OCI-LY3 (cell line): ENCODE measurements at regions not wholly inside any gene's neighbourhood (a gene's known extent, or its start where the extent isn't known, plus 50 kb on each side); places are given as distances from the start of the nearest gene placed in this dataset.

ENCODE experiments used
- H2AFZ ChIP-seq: fragments of 200-600, 300-600 bp; shearing (Covaris generic); 2 replicates; pipeline ENCODE4 v1.6.0; 2014; ENCODE audit warnings: antibody characterized with exemption, low read depth, low read length
- H3K27ac ChIP-seq: fragments of 200-600, 300-600 bp; sonication (generic); 2 replicates; pipeline ENCODE4 v1.5.1; 2014; ENCODE audit warnings: mild to moderate bottlenecking, low read length, moderate library complexity, mixed read lengths
- H3K27me3 ChIP-seq: fragments of 200-600, 300-600 bp; sonication (generic); 2 replicates; pipeline ENCODE4 v1.6.1; 2014; ENCODE audit warnings: low read depth, low read length, mixed read lengths
- H3K36me3 ChIP-seq: fragments of 200-600, 300-600 bp; sonication (generic); replicated peaks from 2 replicates; pipeline ENCODE3; 2014; ENCODE audit warnings: low read depth, low read length, mixed read lengths
- H3K4me1 ChIP-seq: fragments of 300-600, 200-600 bp; sonication (generic); 2 replicates; pipeline ENCODE4 v1.6.1; 2014; ENCODE audit warnings: low read length, mixed read lengths
- H3K4me2 ChIP-seq: fragments of 200-600, 300-600 bp; sonication (generic); 2 replicates; pipeline ENCODE4 v1.6.1; 2014; ENCODE audit warnings: low read length, mixed read lengths
- H3K4me3 ChIP-seq: fragments of 300-600, 200-600 bp; sonication (generic); 2 replicates; pipeline ENCODE4 v1.5.1; 2014; ENCODE audit warnings: antibody characterized with exemption, mild to moderate bottlenecking, low read length, moderate library complexity
- H3K79me2 ChIP-seq: fragments of 300-600, 200-600 bp; shearing (Covaris generic); 2 replicates; pipeline ENCODE4 v1.6.1; 2014; ENCODE audit warnings: mild to moderate bottlenecking, low read length, mixed read lengths
- H3K9ac ChIP-seq: fragments of 300-600, 200-600 bp; shearing (Covaris generic); 2 replicates; pipeline ENCODE4 v1.6.0; 2014; ENCODE audit warnings: mild to moderate bottlenecking, low read length, moderate library complexity
- H3K9me3 ChIP-seq: fragments of 200-600, 300-600 bp; shearing (Covaris generic); 2 replicates; pipeline ENCODE4 v1.6.1; 2014; ENCODE audit warnings: low read length, mixed read lengths; ENCODE audit not compliant: insufficient read depth
- H4K20me1 ChIP-seq: fragments of 200-600, 300-600 bp; sonication (generic); 2 replicates; pipeline ENCODE4 v1.6.1; 2016; ENCODE audit warnings: low read length, mixed read lengths; ENCODE audit not compliant: insufficient read depth
- CTCF ChIP-seq: fragments of 200-600, 300-600 bp; sonication (generic); IDR thresholded peaks from 2 replicates; pipeline ENCODE4 v1.5.1; 2014; ENCODE audit warnings: antibody characterized with exemption, low read length, low read depth
- EZH2phosphoT487 ChIP-seq: fragments of 200-600 bp; shearing (Covaris generic); IDR thresholded peaks from 2 replicates; pipeline ENCODE4 v1.6.1; 2018; ENCODE audit warnings: antibody characterized with exemption, mixed run types, low read depth

- H2AFZ ChIP-seq, result no peak overlapping the region
- TF ChIP-seq EZH2phosphoT487 (no peak), CTCF (no peak)
Observed at GRCh38 chr4:124536946-124537345, 175.6 kb downstream of the ANKRD50 start.

GRCh38 chr4:124537971-124538370, 174.6 kb downstream of the ANKRD50 start:
- no peak overlapping the region for H3K4me3 ChIP-seq
- no peaks in the 10 kb centered on the region for H3K36me3 ChIP-seq
- no peaks in the 10 kb centered on the region for H3K4me1 ChIP-seq
- no peak overlapping the region for H3K9ac ChIP-seq
- no peaks in the 10 kb centered on the region for H3K79me2 ChIP-seq
- H3K4me2 ChIP-seq, result no peak overlapping the region
- no peaks in the 10 kb centered on the region for H4K20me1 ChIP-seq
- H3K27me3 ChIP-seq, result no peaks in the 10 kb centered on the region
- TF ChIP-seq EZH2phosphoT487 (no peak), CTCF (no peak)
- no peak overlapping the region; the same call in 1 of the 2 replicates for H2AFZ ChIP-seq
- H3K9me3 ChIP-seq, result no peaks in the 10 kb centered on the region
- H3K27ac ChIP-seq, result no peak overlapping the region

More at GRCh38 chr4:124536946-124537345, 175.6 kb downstream of the ANKRD50 start:
- Histone ChIP-seq H3K27ac (no peak overlapping the region), H3K9ac (no peak overlapping the region), H3K79me2 (no peaks in the 10 kb centered on the region), H3K4me3 (no peak overlapping the region), H3K4me1 (no peaks in the 10 kb centered on the region), H4K20me1 (no peaks in the 10 kb centered on the region), H3K4me2 (no peak overlapping the region), H3K27me3 (no peaks in the 10 kb centered on the region), H3K9me3 (no peaks in the 10 kb centered on the region), H3K36me3 (no peaks in the 10 kb centered on the region)

GRCh38 chr4:124540014-124540413, 172.5 kb downstream of the ANKRD50 start:
- Histone ChIP-seq H3K27ac (no peak overlapping the region), H3K79me2 (no peaks in the 10 kb centered on the region), H3K4me3 (no peak overlapping the region), H3K4me2 (no peak overlapping the region), H3K9ac (no peak overlapping the region), H4K20me1 (no peaks in the 10 kb centered on the region), H3K36me3 (no peaks in the 10 kb centered on the region), H3K9me3 (no peaks in the 10 kb centered on the region), H2AFZ (no peak overlapping the region), H3K4me1 (no peaks in the 10 kb centered on the region), H3K27me3 (no peaks in the 10 kb centered on the region)
- no peak for TF ChIP-seq CTCF
- no peak for TF ChIP-seq EZH2phosphoT487

GRCh38 chr4:124541652-124542420, 170.7 kb downstream of the ANKRD50 start:
- Histone ChIP-seq H3K4me2 (no peak overlapping the region), H3K4me1 (no peaks in the 10 kb centered on the region), H3K4me3 (no peak overlapping the region), H3K36me3 (no peaks in the 10 kb centered on the region), H3K27me3 (no peaks in the 10 kb centered on the region), H3K9me3 (no peaks in the 10 kb centered on the region), H3K9ac (no peak overlapping the region), H3K27ac (no peak overlapping the region), H4K20me1 (no peaks in the 10 kb centered on the region), H3K79me2 (no peaks in the 10 kb centered on the region), H2AFZ (no peak overlapping the region)
- TF ChIP-seq EZH2phosphoT487 (no peak), CTCF (no peak)
